GM18861 (cell line): ENCODE measurements at regions not wholly inside any gene's neighbourhood (a gene's known extent, or its start where the extent isn't known, plus 50 kb on each side); places are given as distances from the start of the nearest gene placed in this dataset.

Source experiments
- ATAC-seq: cut with Tn5 transposase; IDR thresholded peaks from one replicate; pipeline ENCODE4 v1.9.1; 2021; ENCODE audit not compliant: unreplicated experiment

GRCh38 chr5:74200560-74200959 is 440.0 kb downstream of the ENC1 start:
- ATAC-seq = no peak

- ATAC-seq = no peak
Observed at GRCh38 chr5:74199436-74200210, 440.9 kb downstream of the ENC1 start.

GRCh38 chr5:74199005-74199404 is 441.5 kb downstream of the ENC1 start:
- no peak for ATAC-seq

- ATAC-seq = no peak
Observed at GRCh38 chr5:74198156-74198555, 442.4 kb downstream of the ENC1 start.

GRCh38 chr5:74196233-74196632 is 444.3 kb downstream of the ENC1 start:
- ATAC-seq = peak; percentile 69

GRCh38 chr5:74194196-74194595 is 446.3 kb downstream of the ENC1 start:
- no peak for ATAC-seq

- no peak for ATAC-seq
Observed at GRCh38 chr5:74192606-74193299, 447.8 kb downstream of the ENC1 start.

- ATAC-seq = no peak
Observed at GRCh38 chr5:74188351-74189105, 452.0 kb downstream of the ENC1 start.

- ATAC-seq = no peak
Observed at GRCh38 chr5:74187757-74188156, 452.8 kb downstream of the ENC1 start.

- ATAC-seq = no peak
Observed at GRCh38 chr5:74186356-74187315, 453.9 kb downstream of the ENC1 start.

GRCh38 chr5:74185599-74185998 is 454.9 kb downstream of the ENC1 start:
- ATAC-seq = no peak

GRCh38 chr5:74184649-74185048 is 455.9 kb downstream of the ENC1 start:
- ATAC-seq = no peak

- ATAC-seq = no peak
Observed at GRCh38 chr5:74183041-74183440, 457.5 kb downstream of the ENC1 start.

- no peak for ATAC-seq
Observed at GRCh38 chr5:74182603-74183002, 457.9 kb downstream of the ENC1 start.

- no peak for ATAC-seq
Observed at GRCh38 chr5:74179701-74180100, 460.8 kb downstream of the ENC1 start.

- no peak for ATAC-seq
Observed at GRCh38 chr5:74179179-74179578, 461.3 kb downstream of the ENC1 start.

- no peak for ATAC-seq
Observed at GRCh38 chr5:74177961-74178360, 462.6 kb downstream of the ENC1 start.

GRCh38 chr5:74174366-74174765 is 466.2 kb downstream of the ENC1 start:
- no peak for ATAC-seq

GRCh38 chr5:74173665-74174064 is 466.9 kb downstream of the ENC1 start:
- ATAC-seq = no peak

GRCh38 chr5:74173241-74173640 is 467.3 kb downstream of the ENC1 start:
- ATAC-seq = no peak

GRCh38 chr5:74169701-74170100 is 470.8 kb downstream of the ENC1 start:
- ATAC-seq = no peak
